H4 (cell line): ENCODE measurements at regions not wholly inside any gene's neighbourhood (a gene's known extent, or its start where the extent isn't known, plus 50 kb on each side); places are given as distances from the start of the nearest gene placed in this dataset.

ENCODE experiments used
- DNase-seq: peaks from one replicate; pipeline ENCODE4 v3.0.0-alpha.2; 2015; ENCODE audit warnings: low spot score

- no peak for DNase-seq
These were observed 103.6 kb downstream of the PALM2AKAP2 start for GRCh38 chr9:109883623-109884022.

- no peak for DNase-seq
These were observed 106.0 kb downstream of the PALM2AKAP2 start for GRCh38 chr9:109886041-109886440.

DNA sequence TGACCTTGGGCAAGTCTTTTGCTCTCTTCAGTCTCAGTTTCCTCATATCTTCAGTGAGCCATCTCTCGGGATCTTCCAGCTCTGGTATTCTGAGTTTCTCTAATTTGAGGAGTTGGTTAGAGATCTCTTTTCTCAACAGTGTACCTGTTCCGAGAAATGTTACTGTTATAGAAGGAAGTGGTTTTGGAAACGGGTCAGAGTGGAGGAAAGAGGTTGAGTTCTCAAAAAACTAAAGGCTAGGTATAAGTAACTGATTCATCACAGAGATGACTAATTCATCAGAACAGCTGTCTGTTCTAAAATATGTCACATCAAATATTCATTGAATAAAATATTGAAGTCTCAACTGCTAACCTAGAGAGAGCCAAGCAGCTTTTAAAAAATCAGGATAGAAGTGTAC, 106.6 kb downstream of the PALM2AKAP2 start:
- DNase-seq = no peak

GRCh38 chr9:109887079-109887478, 107.1 kb downstream of the PALM2AKAP2 start:
- DNase-seq = no peak

DNA sequence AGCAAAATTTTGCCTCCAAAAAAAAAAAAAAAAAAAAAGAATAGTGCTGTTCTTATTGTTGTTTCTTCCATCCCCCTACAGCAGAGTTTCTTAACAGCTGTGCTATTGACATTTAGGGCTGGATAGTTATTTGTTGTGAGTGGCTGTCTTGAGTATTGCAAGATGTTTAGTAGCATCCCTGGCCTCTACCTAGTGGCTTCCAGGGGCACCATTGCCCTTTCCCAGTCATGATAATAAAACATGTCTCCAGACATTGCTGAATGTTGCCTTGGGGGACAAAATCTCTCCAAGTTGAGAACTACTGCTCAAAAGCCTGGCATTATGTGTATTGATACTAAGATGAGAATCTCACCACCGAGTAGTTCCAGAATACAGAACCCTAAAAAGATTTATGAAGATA, 108.7 kb downstream of the PALM2AKAP2 start:
- no peak for DNase-seq

DNA sequence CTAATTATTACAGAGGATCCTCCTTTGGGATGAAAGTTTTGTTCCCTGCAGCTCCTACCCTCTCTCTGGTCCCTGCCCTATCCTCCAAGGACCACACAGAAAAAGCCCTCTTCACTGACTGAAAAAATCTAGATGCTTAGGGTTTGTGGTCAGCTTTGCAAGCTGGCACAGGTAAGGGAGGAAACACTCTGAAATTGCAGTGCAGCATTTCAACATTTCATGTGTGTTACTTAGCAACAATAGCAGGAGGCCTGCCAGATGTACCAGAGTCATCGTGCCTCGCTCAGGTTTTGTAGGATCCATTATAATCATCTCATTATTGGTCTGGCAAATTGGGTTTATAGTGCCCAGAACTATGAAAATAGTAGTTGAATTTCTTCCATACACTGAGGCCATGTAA, 109.5 kb downstream of the PALM2AKAP2 start:
- DNase-seq = no peak

DNA sequence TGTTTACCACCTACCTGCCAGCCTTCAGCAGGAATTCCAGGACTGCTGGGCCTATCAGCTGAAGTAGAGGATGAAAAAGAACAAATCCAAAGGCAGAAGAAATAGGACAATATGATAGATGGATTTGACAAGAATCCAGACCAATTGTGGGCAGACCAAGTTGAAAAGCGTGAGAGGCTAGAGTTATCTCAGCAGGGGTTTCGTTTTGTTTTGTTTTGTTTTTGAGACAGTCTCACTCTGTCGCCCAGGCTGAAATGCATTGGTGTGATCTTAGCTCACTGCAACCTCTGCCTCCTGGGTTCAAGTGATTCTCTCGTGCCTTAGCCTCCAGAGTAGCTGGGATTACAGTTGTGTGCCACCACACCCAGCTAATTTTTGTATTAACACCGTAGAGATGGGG, 113.2 kb downstream of the PALM2AKAP2 start:
- no peak for DNase-seq

DNA sequence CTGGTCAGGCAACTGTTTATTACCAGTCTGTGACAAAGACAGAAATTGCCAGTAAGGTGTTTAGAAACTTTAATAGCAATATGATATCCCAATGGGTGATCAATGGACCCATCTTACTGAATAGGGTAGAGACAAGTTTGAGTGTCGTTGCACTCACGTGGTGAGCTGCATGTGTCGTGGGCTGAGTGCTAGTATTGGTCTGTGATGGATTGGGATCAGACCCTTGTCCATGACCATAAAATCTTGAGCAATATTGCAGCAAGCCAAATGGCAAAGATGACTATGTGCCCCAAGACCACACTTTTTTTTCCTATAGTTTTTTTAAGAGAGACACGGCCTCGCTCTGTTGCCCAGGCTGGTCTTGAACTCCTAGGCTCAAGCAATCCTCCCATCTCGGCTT, 114.5 kb downstream of the PALM2AKAP2 start:
- DNase-seq = no peak

DNA sequence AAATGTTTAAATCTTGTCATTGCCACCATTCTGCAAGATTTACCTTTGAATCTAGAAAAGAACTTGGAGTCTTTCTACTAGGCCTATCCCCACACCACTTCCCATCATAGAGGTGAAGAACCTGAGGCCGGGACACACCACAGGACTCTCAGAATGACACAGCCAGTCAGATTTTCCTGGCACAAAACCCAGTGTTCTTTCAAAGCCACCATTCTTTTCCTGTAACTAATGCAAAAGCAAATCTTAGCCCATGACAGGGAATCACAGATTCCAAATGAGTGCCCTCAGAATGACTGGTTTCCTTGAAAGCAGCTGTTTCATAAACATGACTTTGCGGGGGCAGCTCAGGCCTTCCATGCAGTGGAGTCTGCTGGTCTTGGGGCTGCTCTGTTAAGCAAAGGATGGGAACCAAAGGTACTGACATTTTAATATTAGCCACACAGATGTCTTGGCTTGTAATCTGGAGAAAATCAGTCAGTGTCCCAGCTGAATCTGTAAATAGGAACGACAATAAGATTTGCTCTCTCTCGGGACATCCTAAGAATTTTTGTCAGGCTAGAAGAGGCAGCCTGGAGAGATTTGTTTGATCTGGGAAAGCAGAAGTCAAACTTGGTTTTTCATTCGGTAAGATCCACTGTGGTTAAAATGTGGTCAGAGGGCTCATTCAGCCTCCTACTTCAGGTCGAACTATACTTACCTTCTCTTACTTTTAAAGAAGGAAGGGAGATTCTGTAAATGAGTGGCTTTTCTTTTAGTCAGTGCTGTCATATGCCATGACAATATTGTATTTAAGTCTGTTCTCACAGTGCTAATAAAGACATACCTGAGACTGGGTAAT, 115.1 kb downstream of the PALM2AKAP2 start:
- no peak for DNase-seq

DNA sequence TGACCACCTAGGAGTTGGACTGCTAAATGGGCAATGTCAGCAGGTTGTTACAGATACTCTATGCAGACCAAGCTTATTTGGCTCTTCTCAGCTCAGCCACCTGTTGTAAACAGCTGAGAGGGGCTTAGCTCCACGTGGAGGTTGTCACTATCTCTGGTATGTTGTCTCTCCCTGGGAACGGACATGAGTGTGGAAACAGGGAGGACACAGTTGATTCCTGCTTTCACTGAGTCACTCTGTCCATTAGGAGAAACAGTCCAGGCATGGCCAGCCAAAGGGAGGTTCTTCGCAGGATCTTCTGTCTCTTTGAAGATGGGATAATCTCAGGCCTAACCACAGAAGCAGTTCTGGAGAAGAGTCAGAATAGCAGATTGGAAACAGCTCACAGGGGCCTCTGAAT, 121.2 kb downstream of the PALM2AKAP2 start:
- no peak for DNase-seq

- DNase-seq = peak; percentile 78
These were observed 123.6 kb downstream of the PALM2AKAP2 start for GRCh38 chr9:109903515-109904138.

DNA sequence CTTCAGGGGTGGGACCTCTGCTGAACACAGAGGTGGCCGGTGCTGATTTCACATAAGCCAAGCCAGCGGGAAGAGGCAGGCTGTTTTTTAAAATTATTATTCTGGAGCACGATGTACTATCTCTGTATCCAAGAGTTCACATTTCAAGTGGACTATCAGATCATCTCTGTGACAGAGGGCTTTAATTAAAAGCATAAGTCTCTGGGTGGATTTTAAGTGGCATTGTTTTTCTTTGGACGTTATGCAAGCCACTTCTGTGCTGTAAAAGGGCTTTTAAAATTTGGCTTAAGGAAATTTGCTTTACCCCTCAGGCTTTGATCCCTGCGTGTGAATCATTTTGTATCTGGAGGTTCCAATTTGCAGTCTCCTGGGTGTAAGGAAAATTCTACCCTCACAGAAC, 124.7 kb downstream of the PALM2AKAP2 start:
- DNase-seq = no peak

DNA sequence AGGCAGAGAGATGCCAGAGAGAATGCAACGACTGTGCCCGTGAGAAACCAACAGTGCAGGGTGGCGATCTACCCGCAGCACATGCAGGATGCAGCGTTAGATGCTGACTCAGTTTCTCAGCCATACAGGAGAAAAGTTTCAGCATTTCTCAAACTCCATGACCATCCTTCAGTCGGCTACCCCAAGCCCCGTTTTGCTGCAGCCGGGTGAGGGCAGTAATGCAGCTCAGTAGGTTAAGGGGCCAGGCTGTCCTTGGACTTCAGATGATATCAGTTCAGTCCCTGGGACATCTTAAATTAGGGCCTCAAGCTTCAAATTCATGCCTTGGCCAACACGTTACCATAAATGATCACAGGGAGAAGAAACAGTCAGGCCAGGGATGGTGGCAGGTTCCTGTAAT, 125.5 kb downstream of the PALM2AKAP2 start:
- DNase-seq = no peak

GRCh38 chr9:109906766-109907382, 126.9 kb downstream of the PALM2AKAP2 start:
- no peak for DNase-seq

DNA sequence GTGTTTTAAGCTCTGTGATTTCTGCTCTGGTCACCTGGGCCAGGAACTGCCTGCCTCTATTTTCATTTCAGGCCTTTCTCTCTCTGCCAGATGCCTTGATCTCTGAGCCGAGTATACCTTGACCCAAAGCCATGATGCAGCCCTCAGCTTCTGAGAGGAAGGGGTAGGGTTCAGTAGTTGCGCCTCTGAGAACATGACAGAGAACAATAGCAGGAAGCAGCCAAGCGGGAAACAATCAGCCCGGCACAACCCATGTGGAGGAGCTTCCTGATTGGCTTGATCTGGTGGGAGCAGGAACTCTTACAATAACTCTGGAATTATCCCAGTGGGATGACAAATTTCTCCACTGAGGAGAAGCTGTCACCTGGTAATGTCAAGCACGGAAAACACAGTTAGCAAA, 127.4 kb downstream of the PALM2AKAP2 start:
- no peak for DNase-seq

GRCh38 chr9:109907810-109908458, 127.9 kb downstream of the PALM2AKAP2 start:
- no peak for DNase-seq

DNA sequence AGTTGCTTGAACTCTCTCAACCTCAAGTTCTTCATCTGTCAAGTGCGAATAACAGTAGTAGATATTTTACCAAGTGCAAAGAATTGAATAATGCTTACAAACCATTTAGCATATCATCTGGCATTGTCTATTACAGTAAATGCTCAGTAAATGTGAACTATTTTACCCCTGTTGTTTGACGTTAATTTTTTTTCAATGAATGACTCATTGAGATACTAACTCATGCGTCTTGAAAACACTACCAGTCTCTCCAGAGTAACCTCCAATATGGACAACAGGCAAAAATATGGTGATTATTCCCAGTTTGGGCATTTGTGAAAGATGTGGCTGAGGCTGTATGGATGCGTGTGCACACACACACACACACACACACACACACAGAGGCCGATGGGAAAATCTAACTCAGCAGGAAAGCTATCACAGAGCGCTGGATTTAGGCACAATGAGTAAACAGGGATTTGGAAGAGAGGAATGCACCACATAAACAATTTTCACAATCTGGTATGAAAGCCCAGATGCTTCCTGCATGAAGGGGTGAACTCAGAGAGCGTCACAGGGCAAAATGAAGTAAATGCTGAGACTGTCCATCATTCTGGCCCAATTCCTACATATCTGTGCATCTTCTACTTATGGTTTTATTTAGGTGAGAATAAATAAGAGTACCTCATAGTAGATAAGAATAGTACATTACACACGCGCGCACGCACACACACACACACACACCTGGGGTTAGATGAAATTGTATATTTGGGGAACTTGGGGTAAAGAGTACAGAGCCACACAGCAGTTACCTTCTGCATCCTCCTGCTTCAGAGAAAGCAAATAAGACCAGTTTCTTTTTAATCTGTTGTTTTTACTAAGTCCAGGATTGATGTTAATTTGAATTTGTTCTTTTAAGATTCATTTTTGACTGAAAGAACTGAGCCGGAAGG, 128.7 kb downstream of the PALM2AKAP2 start:
- DNase-seq = peak; percentile 32

DNA sequence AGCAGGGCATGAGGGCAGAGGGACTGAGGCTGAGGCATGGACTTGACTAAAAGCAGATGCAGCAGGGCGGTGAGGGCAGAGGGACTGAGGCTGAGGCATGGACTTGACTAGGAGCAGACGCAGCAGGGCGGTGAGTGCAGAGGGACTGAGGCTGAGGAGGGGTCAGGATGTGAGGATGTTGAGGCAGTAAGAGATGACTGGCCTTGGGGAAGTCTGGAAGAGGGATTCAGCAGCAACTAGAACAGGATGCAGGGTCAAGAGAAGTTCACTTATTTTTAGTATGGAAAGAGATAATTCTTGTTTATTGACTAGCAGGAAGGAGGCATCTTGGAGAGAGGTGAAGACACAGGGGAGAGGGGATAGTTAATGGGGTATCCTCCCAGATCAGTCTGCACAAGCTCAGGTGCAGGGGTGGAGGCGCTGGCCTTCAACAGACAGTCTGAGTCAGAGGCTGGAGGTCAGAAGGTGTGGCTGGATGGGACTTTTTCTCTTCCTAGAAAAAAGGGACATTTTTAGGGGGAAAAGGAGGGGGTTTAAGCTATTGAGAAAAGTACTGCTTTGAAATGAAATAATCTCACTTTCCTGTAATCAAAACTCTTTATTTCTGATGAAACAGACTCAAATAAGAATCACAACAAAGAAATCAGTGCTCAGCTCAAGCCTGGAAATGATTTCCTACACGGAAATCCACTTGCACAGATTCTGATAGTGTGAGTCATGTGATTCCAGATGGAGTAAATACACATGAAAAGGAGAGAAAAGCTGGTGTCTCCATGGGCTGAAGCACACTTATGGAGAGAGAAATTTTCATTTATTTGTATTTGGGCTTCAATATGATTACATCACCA, 130.9 kb downstream of the PALM2AKAP2 start:
- DNase-seq = no peak

- DNase-seq = no peak
These were observed 132.1 kb downstream of the PALM2AKAP2 start for GRCh38 chr9:109912082-109912582.
